Thymus (tissue), 11 donors: ENCODE measurements at regions not wholly inside any gene's neighbourhood (a gene's known extent, or its start where the extent isn't known, plus 50 kb on each side); places are given as distances from the start of the nearest gene placed in this dataset.

Experiments
- DNase-seq, 9 donors: peaks; one replicate each; pipeline ENCODE4 v3.0.0-alpha.2; 2013; ENCODE audit warnings: low spot score in 9 of 9, low read depth in 6 of 9, missing footprints in 1 of 9
- H3K27ac ChIP-seq, 2 donors: one replicate each; pipeline ENCODE4 v1.5.1; 2013; ENCODE audit warnings: control low read depth in 1 of 2, low read depth in 1 of 2, low read length in 1 of 2, mild to moderate bottlenecking in 1 of 2, moderate library complexity in 1 of 2
- H3K27me3 ChIP-seq, 2 donors: one replicate each; pipeline ENCODE4 v1.5.1; 2013; ENCODE audit warnings: low read length in 1 of 2; ENCODE audit not compliant: control insufficient read depth in 2 of 2, insufficient read depth in 1 of 2
- H3K36me3 ChIP-seq, 2 donors: one replicate each; pipeline ENCODE4 v1.5.1; 2013; ENCODE audit warnings: low read length in 1 of 2, mild to moderate bottlenecking in 1 of 2, moderate library complexity in 1 of 2; ENCODE audit not compliant: control insufficient read depth in 2 of 2, insufficient read depth in 2 of 2
- H3K4me1 ChIP-seq, 2 donors: one replicate each; pipeline ENCODE4 v1.5.1; 2013; ENCODE audit warnings: low read length in 2 of 2; ENCODE audit not compliant: control insufficient read depth in 2 of 2, insufficient read depth in 2 of 2
- H3K4me3 ChIP-seq, 2 donors: one replicate each; pipeline ENCODE4 v1.5.1; 2013; ENCODE audit warnings: low read length in 2 of 2, control low read depth in 1 of 2, mild to moderate bottlenecking in 1 of 2
- H3K9me3 ChIP-seq, 2 donors: one replicate each; pipeline ENCODE4 v1.5.1; 2013; ENCODE audit warnings: low read length in 1 of 2, mild to moderate bottlenecking in 1 of 2; ENCODE audit not compliant: control insufficient read depth in 2 of 2, insufficient read depth in 1 of 2
- WGBS: extraction: QIAGEN DNeasy Blood & Tissue Kit; methylation state at CpG from one replicate; pipeline ENCODE4 v1.1.7; 2013; 5-methylcytosine and 5-hydroxymethylcytosine counted together
- donor health status: healthy.

DNA sequence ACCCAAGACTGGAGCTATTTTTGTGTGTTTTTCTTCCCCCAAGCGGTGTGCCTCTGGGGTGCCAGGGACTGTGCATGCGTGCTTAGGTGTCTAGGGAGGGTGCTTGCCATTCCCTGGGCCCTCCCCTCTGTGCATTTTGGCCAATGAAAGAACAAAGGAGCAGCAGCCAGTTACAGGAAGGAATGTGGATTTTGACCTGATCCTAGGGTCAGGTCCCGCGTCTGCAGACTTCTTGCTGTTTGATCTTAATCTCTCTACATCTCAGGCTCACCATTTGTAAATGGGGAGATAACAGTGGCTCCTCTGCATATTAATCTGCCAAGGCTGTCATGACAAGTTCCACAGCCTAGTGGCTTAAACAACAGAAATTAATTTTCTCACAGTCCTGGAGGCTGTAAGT lies 699.1 kb downstream of the QKI start:
- Histone ChIP-seq H3K4me3 (no peak overlapping the region), H3K4me1 (peaks cover 0 to 5% of the 10 kb centered on the region in 2 donors), H3K27ac (no peak overlapping the region), H3K9me3 (peaks cover 0 to 4% of the 10 kb centered on the region in 2 donors), H3K36me3 (no peaks in the 10 kb centered on the region), H3K27me3 (no peaks in the 10 kb centered on the region)
- WGBS: 94% methylated on average over 4 of the region's 4 CpGs
- DNase-seq: no peak

DNA sequence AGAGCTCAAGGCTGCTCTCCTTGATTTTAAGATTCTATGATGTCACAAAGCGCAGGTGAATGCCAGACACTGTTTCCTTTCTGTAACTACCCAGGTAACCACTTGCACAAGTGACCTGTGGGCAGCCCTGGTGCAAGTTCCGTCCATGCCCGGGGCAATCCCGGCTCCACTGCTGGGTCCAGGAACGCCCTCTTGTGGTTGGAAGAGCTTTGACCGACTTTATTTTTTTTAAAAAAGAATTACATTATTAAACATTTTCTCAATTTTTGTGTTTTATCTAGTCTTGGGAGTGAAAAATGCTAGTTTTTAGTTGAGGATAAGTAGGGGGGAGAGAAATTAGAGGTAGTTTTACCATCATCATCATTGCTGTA lies 695.2 kb downstream of the QKI start:
- H3K9me3 ChIP-seq: peaks cover 0 to 4% of the 10 kb centered on the region in 2 donors
- H3K4me3 ChIP-seq: no peak overlapping the region
- H3K27me3 ChIP-seq: no peaks in the 10 kb centered on the region
- peaks cover 0 to 5% of the 10 kb centered on the region in 2 donors for H3K4me1 ChIP-seq
- H3K36me3 ChIP-seq: no peaks in the 10 kb centered on the region
- no peak overlapping the region for H3K27ac ChIP-seq
- DNase-seq: no peak
- WGBS: 37% methylated on average over 6 of the region's 6 CpGs

DNA sequence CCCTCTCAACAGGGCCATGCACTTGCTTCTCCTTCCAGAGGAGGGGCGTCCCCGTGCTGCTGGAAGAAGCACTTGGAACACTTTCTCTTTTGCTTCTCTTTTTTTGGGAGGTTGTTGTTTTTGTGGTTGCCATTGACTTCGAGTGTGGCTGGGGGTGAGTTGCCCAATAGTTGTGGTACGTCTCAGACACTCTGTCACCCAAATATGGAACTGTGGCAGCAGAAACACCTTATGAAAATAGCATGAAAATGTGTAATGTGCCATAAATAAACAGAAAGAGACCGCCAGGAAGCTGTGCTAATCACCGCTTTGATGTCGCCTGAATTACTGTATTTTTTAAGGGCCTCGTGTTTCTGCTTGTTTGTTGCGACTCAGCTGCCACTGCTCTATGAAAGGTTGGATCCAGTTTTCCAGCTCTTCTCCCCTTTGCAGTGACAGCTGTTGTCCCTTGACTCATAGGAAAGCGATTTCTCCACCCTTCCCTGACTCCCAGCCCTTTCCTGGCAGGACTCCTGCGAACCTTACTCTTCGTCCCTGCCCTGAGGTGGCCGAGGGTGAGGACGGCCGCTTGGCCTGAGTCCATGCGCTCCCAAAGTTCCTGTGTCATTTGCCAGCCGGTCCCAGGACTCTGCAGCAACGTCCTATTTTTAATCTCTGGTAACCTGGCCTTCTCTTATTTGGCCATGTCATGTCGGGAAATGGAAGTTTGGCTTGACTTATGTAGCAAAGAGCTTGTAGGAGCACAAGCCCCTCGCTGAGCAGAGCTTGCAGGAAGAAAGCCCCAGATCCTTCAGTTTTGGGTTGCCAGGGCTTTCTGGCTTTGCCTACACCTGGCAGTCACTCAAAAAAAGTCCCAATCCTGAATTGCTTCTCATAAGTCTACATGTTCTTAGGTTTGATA lies 694.6 kb downstream of the QKI start:
- Histone ChIP-seq H3K4me1 (peaks cover 0 to 5% of the 10 kb centered on the region in 2 donors), H3K4me3 (no peak overlapping the region), H3K36me3 (no peaks in the 10 kb centered on the region), H3K27me3 (no peaks in the 10 kb centered on the region), H3K27ac (peak overlapping the region; percentile 11 to 36), H3K9me3 (peaks cover 0 to 4% of the 10 kb centered on the region in 2 donors)
- peak in 1 of 9 donors; percentile 22 for DNase-seq
- 52% methylated on average over 20 of the region's 20 CpGs for WGBS

DNA sequence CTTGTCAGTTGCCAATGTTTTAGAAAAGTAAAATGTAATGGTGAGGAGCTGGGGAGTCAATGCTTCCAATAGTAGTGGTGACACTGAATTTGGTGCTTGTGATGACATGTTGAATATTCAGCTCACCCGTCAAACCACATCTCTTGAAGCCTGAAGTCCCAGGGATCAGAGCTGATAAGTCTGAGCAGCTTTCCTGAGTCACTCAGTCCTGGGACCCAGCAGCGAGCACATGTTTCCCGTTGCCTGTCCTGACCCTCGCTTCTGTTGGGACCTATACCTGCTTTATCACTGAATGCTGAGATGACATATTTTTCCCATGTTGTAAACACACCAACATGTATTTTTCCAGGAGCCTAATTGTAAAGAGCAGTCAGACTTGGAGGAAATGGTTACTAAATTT lies 693.6 kb downstream of the QKI start:
- Histone ChIP-seq H3K27ac (no peak overlapping the region), H3K4me3 (no peak overlapping the region), H3K36me3 (no peaks in the 10 kb centered on the region), H3K27me3 (no peaks in the 10 kb centered on the region), H3K9me3 (no peaks in the 10 kb centered on the region), H3K4me1 (peaks cover 0 to 5% of the 10 kb centered on the region in 2 donors)
- DNase-seq: no peak
- 85% methylated on average over 4 of the region's 4 CpGs for WGBS

DNA sequence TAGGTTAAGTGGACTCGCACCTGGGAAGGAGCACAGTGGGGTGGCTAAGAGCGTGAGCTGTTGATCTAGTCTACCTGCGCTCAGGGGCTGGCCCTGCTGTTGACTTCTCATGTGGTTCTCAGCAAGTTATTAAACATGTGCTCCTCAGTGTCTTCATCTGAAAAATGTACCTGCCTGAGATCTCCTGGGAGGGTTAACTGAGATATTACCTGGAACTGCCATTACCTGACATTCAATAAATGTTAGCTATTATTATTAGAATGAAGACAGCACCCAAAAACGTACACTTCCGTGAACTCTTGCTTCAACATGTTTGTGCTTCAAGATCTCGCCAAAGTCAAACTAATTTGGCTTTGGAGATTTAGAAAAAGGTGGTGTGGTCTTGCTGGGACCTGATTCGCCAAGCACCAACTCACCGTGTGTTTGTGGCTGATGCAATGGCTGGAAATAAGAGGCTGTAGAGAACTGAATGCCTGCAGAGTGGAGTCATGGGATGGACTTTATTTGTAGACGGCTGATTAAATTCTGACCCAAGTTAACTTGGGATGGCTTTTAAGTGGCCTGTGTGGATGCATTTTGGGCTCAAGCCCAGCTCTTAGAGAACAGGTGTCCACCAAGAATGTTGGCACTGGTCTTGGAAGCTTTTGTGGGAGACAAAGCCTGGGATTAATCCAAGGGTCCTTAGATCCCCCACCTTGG lies 692.9 kb downstream of the QKI start:
- Histone ChIP-seq H3K27ac (no peak overlapping the region), H3K4me3 (no peak overlapping the region), H3K9me3 (no peaks in the 10 kb centered on the region), H3K4me1 (peaks cover 0 to 5% of the 10 kb centered on the region in 2 donors), H3K36me3 (no peaks in the 10 kb centered on the region), H3K27me3 (no peaks in the 10 kb centered on the region)
- 86% methylated on average over 9 of the region's 9 CpGs for WGBS
- DNase-seq: no peak

DNA sequence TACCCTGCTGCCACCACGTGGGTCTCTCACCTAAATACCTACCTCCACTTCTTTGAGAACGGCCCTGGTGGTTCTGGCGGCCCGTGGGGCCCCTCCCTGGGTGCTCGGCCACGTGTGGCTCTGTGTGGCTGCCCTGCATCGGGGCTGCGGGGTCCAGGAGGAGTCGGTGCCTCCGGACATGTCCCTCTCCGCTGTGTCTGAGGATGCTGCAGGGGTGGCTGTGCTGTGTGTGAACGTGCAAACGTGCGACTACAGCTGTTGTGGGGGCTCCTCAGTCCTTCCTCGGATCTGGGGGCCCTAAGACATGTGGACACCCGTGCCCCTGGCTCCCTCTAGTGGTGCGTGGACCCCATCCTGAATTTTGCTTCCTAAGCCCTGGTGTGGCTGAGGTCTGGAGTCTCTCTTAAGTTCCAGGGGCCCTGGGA lies 691.8 kb downstream of the QKI start:
- no peak for DNase-seq
- no peaks in the 10 kb centered on the region for H3K27me3 ChIP-seq
- H3K4me1 ChIP-seq: peaks cover 0 to 5% of the 10 kb centered on the region in 2 donors
- no peak overlapping the region for H3K27ac ChIP-seq
- WGBS: 79% methylated on average over 17 of the region's 17 CpGs
- H3K9me3 ChIP-seq: no peaks in the 10 kb centered on the region
- no peak overlapping the region for H3K4me3 ChIP-seq
- H3K36me3 ChIP-seq: no peaks in the 10 kb centered on the region

DNA sequence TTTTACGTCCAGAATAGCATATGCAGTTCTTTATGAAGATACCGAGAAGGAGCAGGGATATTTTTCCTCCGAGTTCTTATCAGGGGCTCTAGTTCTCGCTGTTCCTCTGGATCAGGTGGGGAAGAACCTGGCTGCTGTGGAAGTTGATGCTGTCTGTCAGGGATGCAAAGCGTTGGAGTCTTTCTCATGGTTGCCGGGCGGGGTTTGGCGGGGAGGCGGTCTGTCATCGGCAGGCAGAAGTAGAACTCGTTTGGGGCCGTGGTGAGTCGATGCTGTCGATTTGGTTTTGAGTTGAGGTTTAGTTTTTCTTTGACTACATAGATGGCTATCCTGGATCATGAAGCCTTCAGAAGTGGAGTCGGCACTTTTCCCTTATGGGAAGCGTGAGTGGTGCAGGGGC lies 691.2 kb downstream of the QKI start:
- DNase-seq: no peak
- no peaks in the 10 kb centered on the region for H3K36me3 ChIP-seq
- peaks cover 0 to 3% of the 10 kb centered on the region in 2 donors for H3K9me3 ChIP-seq
- no peaks in the 10 kb centered on the region for H3K27me3 ChIP-seq
- no peak overlapping the region for H3K4me3 ChIP-seq
- WGBS: 88% methylated on average over 16 of the region's 16 CpGs
- H3K27ac ChIP-seq: no peak overlapping the region
- H3K4me1 ChIP-seq: peaks cover 0 to 5% of the 10 kb centered on the region in 2 donors

DNA sequence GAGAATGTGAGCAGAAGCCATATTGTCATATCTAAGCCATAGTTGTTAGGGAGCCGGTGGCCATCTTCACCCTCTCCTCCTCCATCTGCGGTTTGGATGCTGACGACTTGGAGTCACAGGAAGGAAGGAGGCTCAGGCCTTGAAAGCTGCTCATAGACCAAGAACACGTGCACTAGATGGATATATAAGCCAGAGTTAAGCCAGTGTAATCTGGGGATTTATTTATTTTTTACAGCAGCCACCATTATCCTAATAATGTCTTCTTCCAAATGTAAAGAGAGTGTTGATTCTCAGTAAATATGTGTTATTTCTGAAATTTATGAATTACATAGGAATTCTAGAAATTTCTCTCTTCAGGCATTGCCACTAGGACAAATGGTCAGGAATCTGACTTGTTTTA lies 689.9 kb downstream of the QKI start:
- WGBS: 94% methylated on average over 4 of the region's 4 CpGs
- Histone ChIP-seq H3K4me3 (no peak overlapping the region), H3K27me3 (no peaks in the 10 kb centered on the region), H3K36me3 (no peaks in the 10 kb centered on the region), H3K4me1 (peaks cover 0 to 4% of the 10 kb centered on the region in 2 donors), H3K27ac (no peak overlapping the region), H3K9me3 (peaks cover 0 to 3% of the 10 kb centered on the region in 2 donors)
- no peak for DNase-seq

DNA sequence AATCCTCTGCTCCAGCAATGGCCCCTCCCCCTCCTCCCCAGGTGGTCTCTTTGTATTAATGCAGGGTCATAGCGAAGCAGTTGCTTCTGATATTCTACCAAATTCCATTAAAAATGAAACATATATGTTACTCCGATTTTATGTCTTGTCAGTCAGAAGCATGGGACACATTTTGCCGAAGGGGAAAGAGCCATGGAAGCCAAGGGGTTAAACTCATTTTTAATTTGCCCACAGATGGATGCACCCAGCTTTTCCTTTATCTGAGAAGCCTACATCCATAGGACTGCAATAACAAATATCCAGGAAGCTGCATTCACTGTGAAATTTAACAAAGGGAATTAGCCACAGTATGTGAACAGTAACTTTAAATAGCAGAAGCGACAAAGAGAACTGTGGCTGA lies 688.2 kb downstream of the QKI start:
- Histone ChIP-seq H3K36me3 (no peaks in the 10 kb centered on the region), H3K27me3 (no peaks in the 10 kb centered on the region), H3K9me3 (peaks cover 0 to 3% of the 10 kb centered on the region in 2 donors), H3K4me3 (no peak overlapping the region), H3K4me1 (no peaks in the 10 kb centered on the region), H3K27ac (no peak overlapping the region)
- WGBS: 97% methylated on average over 4 of the region's 4 CpGs
- DNase-seq: no peak
